ENCODE measurements at regions not wholly inside any gene's neighbourhood (a gene's known extent, or its start where the extent isn't known, plus 50 kb on each side); places are given as distances from the start of the nearest gene placed in this dataset.
A peak's percentile ranks its signal among the peaks of the same experiment; 100 is the strongest.

DNA sequence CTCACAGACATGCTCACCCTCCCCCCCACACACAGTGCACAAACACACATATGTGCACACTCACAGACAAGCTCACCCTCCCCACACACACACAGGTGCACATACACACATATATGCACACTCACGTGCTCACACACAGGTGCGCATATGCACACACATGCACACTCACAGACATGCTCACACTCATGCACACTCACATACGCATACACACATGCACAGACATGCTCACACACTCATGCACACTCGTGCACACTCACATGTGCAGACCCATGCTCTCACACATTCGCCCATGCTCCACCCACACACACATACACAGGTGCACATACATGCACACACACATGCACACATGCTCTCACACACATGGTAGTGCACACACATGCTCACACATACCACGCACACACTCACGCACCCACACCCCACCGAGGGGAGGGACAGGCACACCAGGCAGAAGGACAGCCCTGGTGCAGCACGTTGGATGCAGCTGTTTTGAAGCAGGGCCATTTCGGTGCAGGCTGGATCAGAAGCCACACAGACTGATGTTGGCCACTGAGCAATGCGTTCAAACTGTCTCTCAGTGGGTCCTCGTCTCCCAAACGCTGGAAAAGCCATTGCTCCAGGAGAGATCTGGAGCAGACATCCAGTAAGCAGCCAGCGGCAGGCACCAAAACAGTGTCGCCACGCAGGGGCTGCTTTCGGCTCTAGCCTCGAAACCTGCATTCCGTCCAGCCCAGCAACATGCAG, 86.2 kb upstream of the ZNF469 start:
- Histone ChIP-seq H3K4me2 (no peak overlapping the region), H3K9me3 (peaks cover 1% of the 10 kb centered on the region; the same call in 1 of the 3 replicates), H3K4me1 (no peaks in the 10 kb centered on the region), H3K4me3 (no peak overlapping the region), H3K27ac (no peak overlapping the region)
- TF ChIP-seq GATA3 (IDR thresholded peaks at IDR 0.05; ENCODE audit: borderline replicate concordance): no peak
- no peak for TF ChIP-seq POLR2AphosphoS2 (conservative IDR thresholded peaks at IDR 0.05; ENCODE audit: low read length)
- no peak for TF ChIP-seq HOXB13 (CRISPR knock-in tag; IDR thresholded peaks at IDR 0.05; ENCODE audit: low read depth)
- TF ChIP-seq CEBPB (IDR thresholded peaks at IDR 0.05): no peak
- TF ChIP-seq, protein P1, sequence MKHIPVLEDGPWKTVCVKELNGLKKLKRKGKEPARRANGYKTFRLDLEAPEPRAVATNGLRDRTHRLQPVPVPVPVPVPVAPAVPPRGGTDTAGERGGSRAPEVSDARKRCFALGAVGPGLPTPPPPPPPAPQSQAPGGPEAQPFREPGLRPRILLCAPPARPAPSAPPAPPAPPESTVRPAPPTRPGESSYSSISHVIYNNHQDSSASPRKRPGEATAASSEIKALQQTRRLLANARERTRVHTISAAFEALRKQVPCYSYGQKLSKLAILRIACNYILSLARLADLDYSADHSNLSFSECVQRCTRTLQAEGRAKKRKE (CRISPR knock-in tag; IDR thresholded peaks at IDR 0.05; ENCODE audit: low read depth): no peak
- TF ChIP-seq RCOR1 (IDR thresholded peaks at IDR 0.05; ENCODE audit: low read depth, low read length): no peak
- TF ChIP-seq CHD4 (IDR thresholded peaks at IDR 0.05; ENCODE audit: borderline replicate concordance): no peak
- no peak for TF ChIP-seq HEYL (CRISPR knock-in tag; IDR thresholded peaks at IDR 0.05)
- TF ChIP-seq KDM1A (IDR thresholded peaks at IDR 0.05; ENCODE audit: low read depth): no peak
- no peak for TF ChIP-seq ZNF302 (CRISPR knock-in tag; IDR thresholded peaks at IDR 0.05)
- no peak for TF ChIP-seq POLR2A (IDR thresholded peaks at IDR 0.05; ENCODE audit: low read length)
- TF ChIP-seq NFE2L2 (conservative IDR thresholded peaks at IDR 0.05; ENCODE audit: low read length): no peak
- no peak for TF ChIP-seq HOXA7 (CRISPR knock-in tag; IDR thresholded peaks at IDR 0.05)
- no peak for TF ChIP-seq JUN (IDR thresholded peaks at IDR 0.05)
- no peak for TF ChIP-seq USF2 (IDR thresholded peaks at IDR 0.05)
- TF ChIP-seq, protein P2, sequence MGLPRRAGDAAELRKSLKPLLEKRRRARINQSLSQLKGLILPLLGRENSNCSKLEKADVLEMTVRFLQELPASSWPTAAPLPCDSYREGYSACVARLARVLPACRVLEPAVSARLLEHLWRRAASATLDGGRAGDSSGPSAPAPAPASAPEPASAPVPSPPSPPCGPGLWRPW (IDR thresholded peaks at IDR 0.05): no peak
- no peak for TF ChIP-seq E2F6 (IDR thresholded peaks at IDR 0.05; ENCODE audit: borderline replicate concordance, low read depth)
- ChIA-PET POLR2A (no interaction called here), CTCF (interaction anchor here (0.9 kb wide), 1 partner anchor 16 kb away, joined by 3 read pairs; no protein-coding TSS in a partner anchor)
- WGBS (ENCODE audit: missing lambda C conversion rate): 76% methylated on average over 19 of the region's 19 CpGs
- FAIRE-seq (no peak), ATAC-seq (0 out of 6 replicates have a peak, but pooled peaks of 1 of the 2 experiments have one; percentile 21), DNase-seq (ENCODE audit: low read depth in 1 of 2, low spot score in 1 of 2) (no peak)

DNA sequence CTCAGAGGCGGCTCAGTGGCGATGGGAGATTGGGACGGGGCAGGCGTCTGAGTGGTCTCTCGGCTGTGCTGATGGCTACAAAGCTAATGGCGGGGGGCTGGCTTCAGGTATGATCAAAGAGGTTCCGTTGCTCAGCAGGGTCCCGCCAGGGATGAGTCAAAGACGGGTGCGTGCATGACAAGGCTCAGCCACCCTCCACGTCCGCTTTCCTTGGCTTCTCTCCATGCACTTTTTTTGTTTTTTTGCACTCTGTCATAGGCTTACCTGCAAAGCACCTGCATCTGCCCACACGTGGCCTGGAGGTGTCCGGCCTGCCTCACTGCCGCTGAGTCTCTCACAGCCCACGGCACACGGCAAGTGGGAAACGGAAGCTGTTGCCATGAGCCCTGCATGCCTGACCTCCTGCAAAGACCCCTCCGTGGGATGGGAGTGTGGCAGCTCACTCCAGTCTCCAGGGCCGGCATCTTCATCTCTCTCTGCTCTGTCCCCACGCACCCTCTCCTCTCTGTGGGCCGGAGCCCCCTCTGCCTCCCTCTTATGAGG, 85.5 kb upstream of the ZNF469 start:
- TF ChIP-seq KDM1A (IDR thresholded peaks at IDR 0.05; ENCODE audit: low read depth) (no peak), HOXB5 (CRISPR knock-in tag; IDR thresholded peaks at IDR 0.05) (no peak), ZSCAN20 (CRISPR knock-in tag; IDR thresholded peaks at IDR 0.05) (no peak), RARB (CRISPR knock-in tag; IDR thresholded peaks at IDR 0.05) (no peak), BCL3 (IDR thresholded peaks at IDR 0.05) (no peak)
- POLR2A ChIA-PET: no interaction called here
- DNase-seq (ENCODE audit: low read depth in 1 of 2, low spot score in 1 of 2): no peak
- no peak for ATAC-seq
- no peaks in the 10 kb centered on the region for H3K9me3 ChIP-seq
- no peak overlapping the region for H3K4me2 ChIP-seq
- WGBS (ENCODE audit: missing lambda C conversion rate): 80% methylated on average over 20 of the region's 22 CpGs
- H3K4me1 ChIP-seq: no peaks in the 10 kb centered on the region
- FAIRE-seq: no peak
- no peak overlapping the region for H3K4me3 ChIP-seq
- CTCF ChIA-PET: interaction anchor here (0.9 kb wide), 1 partner anchor 16 kb away, joined by 3 read pairs; no protein-coding TSS in a partner anchor
- H3K27ac ChIP-seq: no peak overlapping the region; a peak in 1 of 6 replicates
